GM18505 (cell line): ENCODE measurements at regions not wholly inside any gene's neighbourhood (a gene's known extent, or its start where the extent isn't known, plus 50 kb on each side); places are given as distances from the start of the nearest gene placed in this dataset.

ENCODE experiments used
- ATAC-seq: cut with Tn5 transposase; IDR thresholded peaks from one replicate; pipeline ENCODE4 v1.9.1; 2021; ENCODE audit not compliant: unreplicated experiment
- POLR2A ChIP-seq: IDR thresholded peaks from 4 replicates; pipeline ENCODE4 v1.6.1; 2011; ENCODE audit warnings: borderline replicate concordance; ENCODE audit not compliant: insufficient read depth, insufficient read length; ENCODE audit errors: extremely low read depth

- no peak for ATAC-seq
- TF ChIP-seq POLR2A, result no peak
These were observed 448.0 kb downstream of the HAO1 start for GRCh38 chr20:7492257-7492656.

- no peak for ATAC-seq
- TF ChIP-seq POLR2A, result no peak
These were observed 446.9 kb downstream of the HAO1 start for GRCh38 chr20:7493311-7493710.

GRCh38 chr20:7496394-7496991 is 443.8 kb downstream of the HAO1 start:
- ATAC-seq, result no peak
- no peak for TF ChIP-seq POLR2A

- ATAC-seq, result no peak
- no peak for TF ChIP-seq POLR2A
These were observed 442.3 kb downstream of the HAO1 start for GRCh38 chr20:7497985-7498384.

- no peak for TF ChIP-seq POLR2A
- ATAC-seq, result no peak
These were observed 441.1 kb downstream of the HAO1 start for GRCh38 chr20:7499201-7499600.

GRCh38 chr20:7500231-7500663 is 440.0 kb downstream of the HAO1 start:
- no peak for ATAC-seq
- no peak for TF ChIP-seq POLR2A

- no peak for TF ChIP-seq POLR2A
- no peak for ATAC-seq
These were observed 436.8 kb downstream of the HAO1 start for GRCh38 chr20:7503501-7503900.

GRCh38 chr20:7505152-7505834 is 435.0 kb downstream of the HAO1 start:
- no peak for TF ChIP-seq POLR2A

GRCh38 chr20:7505835-7506221 is 434.4 kb downstream of the HAO1 start:
- no peak for ATAC-seq
- TF ChIP-seq POLR2A, result no peak

More at GRCh38 chr20:7505152-7505834, 435.0 kb downstream of the HAO1 start:
- ATAC-seq, result peak; percentile 49

GRCh38 chr20:7516621-7517111 is 423.6 kb downstream of the HAO1 start:
- ATAC-seq, result no peak
- TF ChIP-seq POLR2A, result no peak

- ATAC-seq, result no peak
- TF ChIP-seq POLR2A, result no peak
These were observed 419.9 kb downstream of the HAO1 start for GRCh38 chr20:7520361-7520760.

- TF ChIP-seq POLR2A, result no peak
- no peak for ATAC-seq
These were observed 417.0 kb downstream of the HAO1 start for GRCh38 chr20:7523288-7523687.

- TF ChIP-seq POLR2A, result no peak
- no peak for ATAC-seq
These were observed 400.2 kb downstream of the HAO1 start for GRCh38 chr20:7540018-7540417.

- no peak for TF ChIP-seq POLR2A
- ATAC-seq, result no peak
These were observed 399.3 kb downstream of the HAO1 start for GRCh38 chr20:7540923-7541322.
